H9 (cell line): ENCODE measurements at regions not wholly inside any gene's neighbourhood (a gene's known extent, or its start where the extent isn't known, plus 50 kb on each side); places are given as distances from the start of the nearest gene placed in this dataset.

Source experiments
- DNase-seq: peaks from one replicate; pipeline ENCODE4 v3.0.0-alpha.2; 2017
- H2AFZ ChIP-seq: one replicate; pipeline ENCODE4 v1.6.1; 2013; ENCODE audit warnings: mild to moderate bottlenecking, low read length, control low read depth, moderate library complexity
- H2AK5ac ChIP-seq: 2 replicates; pipeline ENCODE4 v1.6.1; 2013; ENCODE audit warnings: low read length, control low read depth, mixed read lengths; ENCODE audit not compliant: insufficient read length
- H2BK120ac ChIP-seq: one replicate; pipeline ENCODE4 v1.6.1; 2013; ENCODE audit warnings: low read depth, mild to moderate bottlenecking, low read length, control low read depth, inconsistent platforms; ENCODE audit not compliant: poor library complexity, severe bottlenecking
- H2BK12ac ChIP-seq: 2 replicates; pipeline ENCODE4 v1.6.1; 2013; ENCODE audit warnings: low read length, control low read depth, mixed read lengths, low read depth; ENCODE audit not compliant: insufficient read length
- H2BK15ac ChIP-seq: 2 replicates; pipeline ENCODE4 v1.6.1; 2013; ENCODE audit warnings: low read depth, low read length, control low read depth
- H2BK20ac ChIP-seq: one replicate; pipeline ENCODE4 v1.6.1; 2013; ENCODE audit warnings: low read depth, mild to moderate bottlenecking, low read length, control low read depth, inconsistent platforms; ENCODE audit not compliant: poor library complexity, severe bottlenecking
- H2BK5ac ChIP-seq: 2 replicates; pipeline ENCODE4 v1.6.1; 2013; ENCODE audit warnings: low read length, control low read depth, mixed read lengths; ENCODE audit not compliant: insufficient read length
- H3K14ac ChIP-seq: 2 replicates; pipeline ENCODE4 v1.6.1; 2013; ENCODE audit warnings: low read length, control low read depth; ENCODE audit not compliant: insufficient read depth
- H3K18ac ChIP-seq: 2 replicates; pipeline ENCODE4 v1.6.1; 2013; ENCODE audit warnings: low read depth, mild to moderate bottlenecking, mixed read lengths, low read length, control low read depth; ENCODE audit not compliant: insufficient read length
- H3K23ac ChIP-seq: 2 replicates; pipeline ENCODE4 v1.6.1; 2013; ENCODE audit warnings: low read length, control low read depth, mixed read lengths, low read depth; ENCODE audit not compliant: insufficient read length
- H3K23me2 ChIP-seq: 2 replicates; pipeline ENCODE4 v1.6.1; 2013; ENCODE audit warnings: low read depth, mild to moderate bottlenecking, mixed read lengths, low read length, control low read depth; ENCODE audit not compliant: insufficient read length, poor library complexity, severe bottlenecking
- H3K27ac ChIP-seq: 2 replicates; pipeline ENCODE4 v1.5.1; 2013; ENCODE audit warnings: low read length, control low read depth, mixed read lengths, low read depth; ENCODE audit not compliant: insufficient read length
- H3K27me3 ChIP-seq: 2 replicates; pipeline ENCODE4 v1.6.1; 2013; ENCODE audit warnings: low read length, control low read depth, inconsistent platforms; ENCODE audit not compliant: insufficient read depth
- H3K4ac ChIP-seq: 2 replicates; pipeline ENCODE4 v1.6.1; 2013; ENCODE audit warnings: low read depth, mild to moderate bottlenecking, control low read depth, inconsistent platforms, low read length, moderate library complexity
- H3K4me1 ChIP-seq: 2 replicates; pipeline ENCODE4 v1.6.1; 2013; ENCODE audit warnings: low read length, control low read depth, inconsistent platforms; ENCODE audit not compliant: insufficient read depth
- H3K4me2 ChIP-seq: 2 replicates; pipeline ENCODE4 v1.6.1; 2013; ENCODE audit warnings: low read length, control low read depth, mixed read lengths; ENCODE audit not compliant: insufficient read length, insufficient read depth
- H3K56ac ChIP-seq: 2 replicates; pipeline ENCODE4 v1.6.1; 2013; ENCODE audit warnings: low read depth, mild to moderate bottlenecking, mixed read lengths, low read length, control low read depth; ENCODE audit not compliant: insufficient read length
- H3K79me1 ChIP-seq: 2 replicates; pipeline ENCODE4 v1.6.1; 2013; ENCODE audit warnings: low read depth, mild to moderate bottlenecking, moderate library complexity, low read length, control low read depth, inconsistent platforms; ENCODE audit not compliant: insufficient read depth, poor library complexity, severe bottlenecking
- H3K79me2 ChIP-seq: 2 replicates; pipeline ENCODE4 v1.6.1; 2013; ENCODE audit warnings: low read length, control low read depth, inconsistent platforms; ENCODE audit not compliant: insufficient read depth
- H3K9ac ChIP-seq: 2 replicates; pipeline ENCODE4 v1.6.1; 2013; ENCODE audit warnings: low read length, control low read depth, mixed read lengths; ENCODE audit not compliant: insufficient read length; ENCODE audit errors: extremely low read depth
- H3K9me3 ChIP-seq: one replicate; pipeline ENCODE4 v1.6.1; 2013; ENCODE audit warnings: low read depth, low read length, inconsistent platforms; ENCODE audit not compliant: control insufficient read depth
- H3T11ph ChIP-seq: one replicate; pipeline ENCODE4 v1.6.1; 2013; ENCODE audit warnings: mild to moderate bottlenecking, low read length, control low read depth, inconsistent platforms
- H4K20me1 ChIP-seq: one replicate; pipeline ENCODE4 v1.6.1; 2013; ENCODE audit not compliant: control insufficient read depth, insufficient read length, insufficient read depth
- H4K5ac ChIP-seq: 2 replicates; pipeline ENCODE4 v1.6.1; 2013; ENCODE audit warnings: low read depth, mild to moderate bottlenecking, mixed read lengths, low read length, control low read depth; ENCODE audit not compliant: insufficient read length
- H4K8ac ChIP-seq: replicated peaks from 2 replicates; pipeline ENCODE4 v1.6.1; 2013; ENCODE audit warnings: low read length, control low read depth, mixed read lengths, low read depth; ENCODE audit not compliant: insufficient read length
- H4K91ac ChIP-seq: 2 replicates; pipeline ENCODE4 v1.6.1; 2013; ENCODE audit warnings: low read depth, mild to moderate bottlenecking, moderate library complexity, mixed read lengths, low read length, control low read depth; ENCODE audit not compliant: insufficient read length
- H3K27ac Mint-ChIP-seq, 3 experiments: 2 replicates in 2 of 3; 3 replicates in 1 of 3; pipeline ENCODE4 v1.8.0; 2020 to 2021; ENCODE audit warnings: mixed read lengths in 3 of 3, mild to moderate bottlenecking in 1 of 3, moderate library complexity in 1 of 3
- H3K27me3 Mint-ChIP-seq: 2 replicates; pipeline ENCODE4 v1.8.0; 2021; ENCODE audit warnings: low read depth, mild to moderate bottlenecking, moderate library complexity, mixed read lengths
- H3K36me3 Mint-ChIP-seq, 3 experiments: 2 replicates in 2 of 3; 3 replicates in 1 of 3; pipeline ENCODE4 v1.8.0; 2020 to 2021; ENCODE audit warnings: low read depth in 3 of 3, mixed read lengths in 3 of 3; ENCODE audit not compliant: insufficient read depth in 1 of 3
- H3K4me1 Mint-ChIP-seq, 2 experiments: 2 replicates each; pipeline ENCODE4 v1.8.0; 2020; ENCODE audit warnings: mixed read lengths in 2 of 2
- H3K4me3 Mint-ChIP-seq, 2 experiments: 2 replicates in 1 of 2; 3 replicates in 1 of 2; pipeline ENCODE4 v1.8.0; 2020 to 2021; ENCODE audit warnings: mild to moderate bottlenecking in 2 of 2, mixed read lengths in 2 of 2, moderate library complexity in 1 of 2
- H3K9me3 Mint-ChIP-seq, 2 experiments: 2 replicates in 1 of 2; 3 replicates in 1 of 2; pipeline ENCODE4 v1.8.0; 2020; ENCODE audit warnings: mild to moderate bottlenecking in 2 of 2, mixed read lengths in 2 of 2, moderate library complexity in 1 of 2
- CTCF ChIP-seq: fragments of 200-600 bp; sonication (generic); conservative IDR thresholded peaks from 3 replicates; pipeline ENCODE4 v1.8.0; 2021; ENCODE audit warnings: antibody characterized with exemption, mild to moderate bottlenecking
- WGBS: extraction: QIAGEN DNeasy Blood & Tissue Kit; methylation state at CpG from one replicate; pipeline ENCODE4 v1.1.7; 2013; ENCODE audit warnings: missing lambda C conversion rate, low lambda C conversion rate, mixed read lengths; ENCODE audit not compliant: insufficient read length; ENCODE audit errors: extremely low coverage; 5-methylcytosine and 5-hydroxymethylcytosine counted together

- H3K27ac Mint-ChIP-seq = no peak overlapping the region
- Histone ChIP-seq H3K79me1 (no peaks in the 10 kb centered on the region), H3K27me3 (no peaks in the 10 kb centered on the region), H3T11ph (no peak overlapping the region), H3K14ac (no peak overlapping the region), H2AK5ac (no peak overlapping the region), H2BK20ac (no peak overlapping the region), H3K4me1 (no peaks in the 10 kb centered on the region), H3K23me2 (no peaks in the 10 kb centered on the region), H4K91ac (no peak overlapping the region), H3K23ac (no peak overlapping the region), H2BK12ac (no peak overlapping the region), H4K20me1 (no peaks in the 10 kb centered on the region), H2AFZ (no peak overlapping the region), H4K5ac (no peak overlapping the region), H3K79me2 (no peaks in the 10 kb centered on the region), H3K56ac (no peak overlapping the region), H3K18ac (no peak overlapping the region), H3K9ac (no peak overlapping the region), H3K9me3 (no peaks in the 10 kb centered on the region), H2BK15ac (no peak overlapping the region), H2BK120ac (no peak overlapping the region), H2BK5ac (no peak overlapping the region), H4K8ac (no peak overlapping the region), H3K27ac (no peak overlapping the region), H3K4ac (no peak overlapping the region), H3K4me2 (no peak overlapping the region)
- H3K4me1 Mint-ChIP-seq = no peaks in the 10 kb centered on the region
- H3K9me3 Mint-ChIP-seq = peaks cover 2 to 3% of the 10 kb centered on the region in 2 experiments; a peak in 4 of 5 replicates
- no peak for DNase-seq
- no peaks in the 10 kb centered on the region for H3K27me3 Mint-ChIP-seq
- H3K36me3 Mint-ChIP-seq = no peaks in the 10 kb centered on the region; a peak in 1 of 7 replicates
- no peak for TF ChIP-seq CTCF
- H3K4me3 Mint-ChIP-seq = no peak overlapping the region
- no CpG with 5 or more reads among the region's 6 CpGs for WGBS
Measured at GRCh38 chr16:17015702-17016101, 455.1 kb downstream of the XYLT1 start.
